Vagina (tissue), 2 donors: ENCODE measurements at regions not wholly inside any gene's neighbourhood (a gene's known extent, or its start where the extent isn't known, plus 50 kb on each side); places are given as distances from the start of the nearest gene placed in this dataset.

Source experiments
- DNase-seq, 2 donors: peaks; one replicate each; pipeline ENCODE4 v3.0.0-alpha.2; 2017; ENCODE audit errors: extremely low spot score in 2 of 2
- H3K27ac ChIP-seq: fragments of 200-600 bp; sonication (generic); one replicate; pipeline ENCODE4 v1.5.1; 2019
- H3K27me3 ChIP-seq: fragments of 200-600 bp; sonication (generic); one replicate; pipeline ENCODE4 v1.5.1; 2019
- H3K36me3 ChIP-seq, 2 donors: fragments of 200-600 bp; sonication (generic); one replicate each; pipeline ENCODE4 v1.5.1; 2017 to 2019
- H3K4me1 ChIP-seq: fragments of 200-600 bp; sonication (generic); one replicate; pipeline ENCODE4 v1.5.1; 2019
- H3K4me3 ChIP-seq, 2 donors: fragments of 200-600 bp; sonication (generic); 1 replicate in 1 of 2; 2 replicates in 1 of 2; pipeline ENCODE4 v1.5.1; 2016 to 2019
- H3K9me3 ChIP-seq: fragments of 200-600 bp; sonication (generic); one replicate; pipeline ENCODE4 v1.5.1; 2019
- POLR2A ChIP-seq, 2 donors: fragments of 450-650 bp; IDR thresholded peaks; one replicate each; pipeline ENCODE4 v1.6.1; 2017; ENCODE audit warnings: antibody characterized with exemption in 2 of 2, mild to moderate bottlenecking in 2 of 2, moderate library complexity in 2 of 2
- POLR2AphosphoS5 ChIP-seq, 2 donors: sonication (generic); formaldehyde crosslinking; IDR thresholded peaks; one replicate each; pipeline ENCODE4 v1.9.0; 2017; ENCODE audit warnings: antibody characterized with exemption in 2 of 2, mild to moderate bottlenecking in 2 of 2, low read depth in 1 of 2; ENCODE audit not compliant: insufficient read depth in 1 of 2
- intact Hi-C: fragments of 100-400 bp; cut with DNase I; formaldehyde crosslinking; loops from one replicate; pipeline ENCODE4 v1.15.1; 2023
- TF ChIP-seq, protein P1 (sequence below), 3 experiments: fragments of 450-650 bp in 2 of 3; fragments of 200-600 bp in 1 of 3; sonication (generic) in 1 of 3; IDR thresholded peaks; one replicate each; pipeline ENCODE4 v1.5.1; 2017 to 2019; ENCODE audit warnings: antibody characterized with exemption in 3 of 3, mild to moderate bottlenecking in 2 of 3, moderate library complexity in 2 of 3

GRCh38 chr15:87123676-87124382, 1044.2 kb downstream of the AGBL1 start:
- TF ChIP-seq POLR2A (IDR thresholded peaks at IDR 0.05) (no peak), POLR2AphosphoS5 (IDR thresholded peaks at IDR 0.05; ENCODE audit: insufficient read depth in 1 of 2, low read depth in 1 of 2) (no peak)
- TF ChIP-seq, protein P1, sequence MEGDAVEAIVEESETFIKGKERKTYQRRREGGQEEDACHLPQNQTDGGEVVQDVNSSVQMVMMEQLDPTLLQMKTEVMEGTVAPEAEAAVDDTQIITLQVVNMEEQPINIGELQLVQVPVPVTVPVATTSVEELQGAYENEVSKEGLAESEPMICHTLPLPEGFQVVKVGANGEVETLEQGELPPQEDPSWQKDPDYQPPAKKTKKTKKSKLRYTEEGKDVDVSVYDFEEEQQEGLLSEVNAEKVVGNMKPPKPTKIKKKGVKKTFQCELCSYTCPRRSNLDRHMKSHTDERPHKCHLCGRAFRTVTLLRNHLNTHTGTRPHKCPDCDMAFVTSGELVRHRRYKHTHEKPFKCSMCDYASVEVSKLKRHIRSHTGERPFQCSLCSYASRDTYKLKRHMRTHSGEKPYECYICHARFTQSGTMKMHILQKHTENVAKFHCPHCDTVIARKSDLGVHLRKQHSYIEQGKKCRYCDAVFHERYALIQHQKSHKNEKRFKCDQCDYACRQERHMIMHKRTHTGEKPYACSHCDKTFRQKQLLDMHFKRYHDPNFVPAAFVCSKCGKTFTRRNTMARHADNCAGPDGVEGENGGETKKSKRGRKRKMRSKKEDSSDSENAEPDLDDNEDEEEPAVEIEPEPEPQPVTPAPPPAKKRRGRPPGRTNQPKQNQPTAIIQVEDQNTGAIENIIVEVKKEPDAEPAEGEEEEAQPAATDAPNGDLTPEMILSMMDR (IDR thresholded peaks at IDR 0.05): no peak
- no peaks in the 10 kb centered on the region for H3K4me1 ChIP-seq

GRCh38 chr15:87121336-87121735, 1041.7 kb downstream of the AGBL1 start:
- Histone ChIP-seq H3K9me3 (no peaks in the 10 kb centered on the region), H3K27me3 (no peaks in the 10 kb centered on the region), H3K36me3 (no peaks in the 10 kb centered on the region), H3K4me1 (no peaks in the 10 kb centered on the region), H3K27ac (no peak overlapping the region), H3K4me3 (no peak overlapping the region)
- intact Hi-C loops: no loop called here
- no peak for DNase-seq
- TF ChIP-seq POLR2A (IDR thresholded peaks at IDR 0.05) (no peak), POLR2AphosphoS5 (IDR thresholded peaks at IDR 0.05; ENCODE audit: insufficient read depth in 1 of 2, low read depth in 1 of 2) (no peak)
- TF ChIP-seq, protein P1 (IDR thresholded peaks at IDR 0.05): no peak

More at GRCh38 chr15:87123676-87124382, 1044.2 kb downstream of the AGBL1 start:
- no peaks in the 10 kb centered on the region for H3K36me3 ChIP-seq
- no peaks in the 10 kb centered on the region for H3K9me3 ChIP-seq
- no peaks in the 10 kb centered on the region for H3K27me3 ChIP-seq
- DNase-seq: no peak
- intact Hi-C loops: no loop called here
- H3K4me3 ChIP-seq: no peak overlapping the region
- no peak overlapping the region for H3K27ac ChIP-seq

DNA sequence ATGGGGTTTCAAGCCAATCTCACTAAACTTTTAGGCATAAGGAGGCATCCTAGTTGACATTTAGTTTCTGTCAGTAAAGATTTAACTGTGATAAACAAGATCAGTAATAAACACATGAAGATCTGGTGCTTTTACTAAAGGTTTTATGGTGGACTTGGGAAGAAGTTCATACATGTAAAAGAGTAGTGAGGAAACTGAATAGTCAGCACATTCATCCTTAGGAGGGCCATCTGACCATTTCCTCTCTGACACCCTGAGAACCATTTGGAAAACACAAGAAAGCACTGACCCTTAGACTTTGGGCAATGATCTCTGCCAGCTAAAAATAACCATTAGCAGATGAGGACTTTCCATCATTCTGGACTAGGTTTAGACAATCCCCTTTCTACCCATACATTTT, 1040.9 kb downstream of the AGBL1 start:
- Histone ChIP-seq H3K9me3 (no peaks in the 10 kb centered on the region), H3K4me3 (no peak overlapping the region), H3K36me3 (no peaks in the 10 kb centered on the region), H3K4me1 (no peaks in the 10 kb centered on the region), H3K27me3 (no peaks in the 10 kb centered on the region), H3K27ac (no peak overlapping the region)
- TF ChIP-seq POLR2A (IDR thresholded peaks at IDR 0.05) (no peak), POLR2AphosphoS5 (IDR thresholded peaks at IDR 0.05; ENCODE audit: insufficient read depth in 1 of 2, low read depth in 1 of 2) (no peak)
- TF ChIP-seq, protein P1 (IDR thresholded peaks at IDR 0.05): no peak
- no peak for DNase-seq
- intact Hi-C loops: no loop called here

GRCh38 chr15:87118846-87119245, 1039.2 kb downstream of the AGBL1 start:
- no peaks in the 10 kb centered on the region for H3K36me3 ChIP-seq
- no peaks in the 10 kb centered on the region for H3K4me1 ChIP-seq
- H3K27me3 ChIP-seq: no peaks in the 10 kb centered on the region
- TF ChIP-seq POLR2A (IDR thresholded peaks at IDR 0.05) (no peak), POLR2AphosphoS5 (IDR thresholded peaks at IDR 0.05; ENCODE audit: insufficient read depth in 1 of 2, low read depth in 1 of 2) (no peak)
- TF ChIP-seq, protein P1 (IDR thresholded peaks at IDR 0.05): no peak
- DNase-seq: no peak
- H3K9me3 ChIP-seq: no peaks in the 10 kb centered on the region
- no peak overlapping the region for H3K4me3 ChIP-seq
- H3K27ac ChIP-seq: no peak overlapping the region
- intact Hi-C loops: no loop called here

- H3K4me3 ChIP-seq: no peak overlapping the region
- no peak for TF ChIP-seq POLR2AphosphoS5 (IDR thresholded peaks at IDR 0.05; ENCODE audit: insufficient read depth in 1 of 2, low read depth in 1 of 2)
- no peak for TF ChIP-seq POLR2A (IDR thresholded peaks at IDR 0.05)
- TF ChIP-seq, protein P1 (IDR thresholded peaks at IDR 0.05): no peak
- no peaks in the 10 kb centered on the region for H3K27me3 ChIP-seq
- intact Hi-C loops: no loop called here
- no peak for DNase-seq
- no peaks in the 10 kb centered on the region for H3K9me3 ChIP-seq
- H3K27ac ChIP-seq: no peak overlapping the region
- no peaks in the 10 kb centered on the region for H3K36me3 ChIP-seq
- H3K4me1 ChIP-seq: no peaks in the 10 kb centered on the region
Observed at GRCh38 chr15:87118435-87118834, 1038.8 kb downstream of the AGBL1 start.
